ENCODE measurements at regions not wholly inside any gene's neighbourhood (a gene's known extent, or its start where the extent isn't known, plus 50 kb on each side); places are given as distances from the start of the nearest gene placed in this dataset.

DNA sequence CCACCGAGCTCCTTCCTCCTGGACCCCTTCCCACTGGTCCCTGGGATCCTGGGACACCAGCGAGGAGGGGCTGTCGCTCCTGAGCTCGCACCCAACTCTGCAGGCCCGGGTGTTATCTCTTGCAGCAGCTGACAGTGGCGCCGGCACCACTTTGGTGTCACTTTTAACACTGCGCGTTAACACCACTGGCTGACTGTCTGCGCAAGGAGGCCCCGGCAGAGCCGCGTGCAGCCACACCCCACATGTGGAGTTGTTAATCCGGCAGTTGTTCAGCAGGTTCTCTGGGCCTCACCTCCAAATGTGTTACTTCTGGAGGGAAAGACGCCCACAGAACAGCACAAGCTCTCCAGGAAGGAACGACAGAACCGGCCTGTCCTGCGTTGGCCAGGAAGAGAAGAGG, 155.0 kb upstream of the GLI2 start:
- Mint-ChIP-seq H3K27ac (no peak overlapping the region), H3K4me3 (no peak overlapping the region), H3K4me1 (peaks cover 19 to 34% of the 10 kb centered on the region in 2 experiments), H3K9me3 (peaks cover 0 to 3% of the 10 kb centered on the region in 2 experiments; a peak in 2 of 5 replicates), H3K36me3 (ENCODE audit: insufficient read depth in 1 of 3, low read depth in 3 of 3) (no peaks in the 10 kb centered on the region), H3K27me3 (ENCODE audit: low read depth) (peaks cover 94% of the 10 kb centered on the region)
- no peaks in the 10 kb centered on the region for H3K4me1 ChIP-seq (ENCODE audit: insufficient read depth, low read length)
- no peak overlapping the region for H3K23ac ChIP-seq (ENCODE audit: insufficient read length, low read depth, low read length)
- H4K20me1 ChIP-seq (ENCODE audit: control insufficient read depth, insufficient read depth, insufficient read length), result no peaks in the 10 kb centered on the region
- no peak overlapping the region for H3K18ac ChIP-seq (ENCODE audit: insufficient read length, low read depth, low read length)
- no peak overlapping the region for H2BK5ac ChIP-seq (ENCODE audit: insufficient read length, low read length)
- H3K23me2 ChIP-seq (ENCODE audit: insufficient read length, low read depth, low read length, poor library complexity, severe bottlenecking), result no peaks in the 10 kb centered on the region
- H2BK20ac ChIP-seq (ENCODE audit: low read depth, low read length, poor library complexity, severe bottlenecking), result no peak overlapping the region
- H4K91ac ChIP-seq (ENCODE audit: insufficient read length, low read depth, low read length), result no peak overlapping the region
- no peaks in the 10 kb centered on the region for H3K79me2 ChIP-seq (ENCODE audit: insufficient read depth, low read length)
- no peaks in the 10 kb centered on the region for H3K79me1 ChIP-seq (ENCODE audit: insufficient read depth, low read depth, low read length, poor library complexity, severe bottlenecking)
- no peak overlapping the region for H3K27ac ChIP-seq (ENCODE audit: insufficient read length, low read depth, low read length)
- peaks cover 9% of the 10 kb centered on the region; the same call in 1 of the 2 replicates for H3K27me3 ChIP-seq (ENCODE audit: insufficient read depth, low read length)
- H3K4ac ChIP-seq (ENCODE audit: low read depth, low read length), result no peak overlapping the region
- H3K56ac ChIP-seq (ENCODE audit: insufficient read length, low read depth, low read length), result no peak overlapping the region
- DNase-seq, result no peak
- H2BK12ac ChIP-seq (ENCODE audit: insufficient read length, low read depth, low read length), result no peak overlapping the region
- no peak overlapping the region for H2BK120ac ChIP-seq (ENCODE audit: low read depth, low read length, poor library complexity, severe bottlenecking)
- H3K4me2 ChIP-seq (ENCODE audit: insufficient read depth, insufficient read length, low read length), result no peak overlapping the region
- H4K8ac ChIP-seq (replicated peaks; ENCODE audit: insufficient read length, low read depth, low read length), result no peak overlapping the region
- TF ChIP-seq, protein P1, sequence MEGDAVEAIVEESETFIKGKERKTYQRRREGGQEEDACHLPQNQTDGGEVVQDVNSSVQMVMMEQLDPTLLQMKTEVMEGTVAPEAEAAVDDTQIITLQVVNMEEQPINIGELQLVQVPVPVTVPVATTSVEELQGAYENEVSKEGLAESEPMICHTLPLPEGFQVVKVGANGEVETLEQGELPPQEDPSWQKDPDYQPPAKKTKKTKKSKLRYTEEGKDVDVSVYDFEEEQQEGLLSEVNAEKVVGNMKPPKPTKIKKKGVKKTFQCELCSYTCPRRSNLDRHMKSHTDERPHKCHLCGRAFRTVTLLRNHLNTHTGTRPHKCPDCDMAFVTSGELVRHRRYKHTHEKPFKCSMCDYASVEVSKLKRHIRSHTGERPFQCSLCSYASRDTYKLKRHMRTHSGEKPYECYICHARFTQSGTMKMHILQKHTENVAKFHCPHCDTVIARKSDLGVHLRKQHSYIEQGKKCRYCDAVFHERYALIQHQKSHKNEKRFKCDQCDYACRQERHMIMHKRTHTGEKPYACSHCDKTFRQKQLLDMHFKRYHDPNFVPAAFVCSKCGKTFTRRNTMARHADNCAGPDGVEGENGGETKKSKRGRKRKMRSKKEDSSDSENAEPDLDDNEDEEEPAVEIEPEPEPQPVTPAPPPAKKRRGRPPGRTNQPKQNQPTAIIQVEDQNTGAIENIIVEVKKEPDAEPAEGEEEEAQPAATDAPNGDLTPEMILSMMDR (conservative IDR thresholded peaks at IDR 0.05), result no peak
- H4K5ac ChIP-seq (ENCODE audit: insufficient read length, low read depth, low read length), result no peak overlapping the region
- no peak overlapping the region for H2BK15ac ChIP-seq (ENCODE audit: low read depth, low read length)
- H2AFZ ChIP-seq (ENCODE audit: low read length), result no peak overlapping the region
- WGBS (ENCODE audit: extremely low coverage, insufficient read length, low lambda C conversion rate), result no CpG with 5 or more reads among the region's 18 CpGs
- H3T11ph ChIP-seq (ENCODE audit: low read length), result no peak overlapping the region
- no peaks in the 10 kb centered on the region for H3K9me3 ChIP-seq (ENCODE audit: control insufficient read depth, low read depth, low read length)
- H2AK5ac ChIP-seq (ENCODE audit: insufficient read length, low read length), result no peak overlapping the region
- no peak overlapping the region for H3K14ac ChIP-seq (ENCODE audit: insufficient read depth, low read length)
- no peak overlapping the region for H3K9ac ChIP-seq (ENCODE audit: extremely low read depth, insufficient read length, low read length)

Data from H9 (cell line).